Putamen (tissue), 1 donor: ENCODE measurements at regions not wholly inside any gene's neighbourhood (a gene's known extent, or its start where the extent isn't known, plus 50 kb on each side); places are given as distances from the start of the nearest gene placed in this dataset.

Source experiments
- DNase-seq: peaks from one replicate; pipeline ENCODE4 v3.0.0-alpha.2; 2016; ENCODE audit warnings: low spot score

DNA sequence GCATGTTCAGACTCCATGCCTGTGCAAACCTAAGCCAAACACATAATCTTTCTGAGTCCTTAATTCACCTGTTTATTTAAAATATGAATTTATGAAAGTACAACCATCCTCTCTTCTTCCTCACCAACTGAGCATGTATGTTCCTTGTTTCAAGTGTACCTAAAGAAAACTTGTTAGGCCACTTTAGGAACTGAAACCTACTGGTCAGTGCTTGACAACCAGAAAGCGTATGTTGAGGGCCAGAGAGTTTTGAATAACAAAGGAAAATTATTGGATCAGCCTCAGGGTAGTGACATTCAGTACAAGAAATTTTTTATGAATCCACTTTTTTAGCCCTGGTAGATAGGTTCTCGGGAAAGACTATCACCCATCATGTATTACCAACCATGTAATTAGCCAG, 847.6 kb upstream of the CELF4 start:
- DNase-seq = no peak

DNA sequence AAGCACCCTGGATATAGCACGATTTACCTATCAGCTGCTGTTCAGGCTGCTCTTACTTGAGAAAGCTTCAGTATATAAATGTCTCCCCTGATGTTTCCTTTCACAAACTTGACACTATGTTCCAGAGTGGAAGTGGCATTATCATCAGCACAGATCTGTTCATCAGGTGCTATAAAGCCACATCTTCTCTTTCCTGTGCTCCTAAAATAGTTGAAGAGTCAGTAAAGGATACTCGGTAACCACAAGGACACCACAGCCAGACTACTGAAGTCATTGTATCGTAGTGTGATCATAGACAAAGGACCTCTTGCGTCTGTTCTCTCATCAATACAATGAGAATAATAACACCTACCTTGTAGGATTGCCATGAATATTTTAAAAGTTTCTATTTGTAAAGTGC, 841.0 kb upstream of the CELF4 start:
- no peak for DNase-seq

DNA sequence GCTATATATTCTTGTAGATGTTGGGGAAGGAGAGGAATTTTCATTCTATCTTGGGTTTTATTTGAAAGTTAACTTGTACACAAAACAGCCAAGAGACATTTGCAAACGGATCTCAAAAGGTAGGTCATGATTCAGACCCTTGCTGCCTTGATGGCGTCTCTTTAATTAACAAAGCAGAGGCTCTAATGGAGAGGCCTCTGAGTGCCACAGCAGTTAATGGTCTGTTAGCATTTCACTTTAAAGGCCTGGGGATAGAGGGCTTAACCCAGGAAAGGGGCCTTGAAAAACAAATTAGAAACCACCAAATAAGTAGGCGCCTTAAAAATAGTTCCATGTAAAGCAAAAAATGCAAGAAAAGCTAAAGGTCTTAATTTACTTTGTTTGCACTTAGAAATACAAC, 836.9 kb upstream of the CELF4 start:
- no peak for DNase-seq

DNA sequence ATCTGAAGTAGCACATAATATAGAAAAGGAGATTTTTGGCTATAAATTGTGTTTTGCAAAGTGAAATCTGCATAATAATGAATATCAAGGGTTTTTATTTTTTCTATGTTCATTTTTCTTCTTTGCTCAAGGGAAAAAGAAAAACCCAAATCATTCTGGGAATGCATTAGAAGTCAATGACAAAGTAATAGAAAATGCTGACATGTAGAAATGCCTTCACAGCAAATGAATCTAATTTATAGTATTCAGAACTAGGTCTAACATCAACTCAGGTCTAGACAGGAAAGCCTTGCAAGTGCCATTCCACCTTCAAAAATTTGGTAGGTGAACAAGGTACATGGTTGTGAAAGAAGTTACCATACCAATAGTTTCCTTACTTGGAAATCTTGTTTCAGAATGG, 831.5 kb upstream of the CELF4 start:
- DNase-seq = no peak

DNA sequence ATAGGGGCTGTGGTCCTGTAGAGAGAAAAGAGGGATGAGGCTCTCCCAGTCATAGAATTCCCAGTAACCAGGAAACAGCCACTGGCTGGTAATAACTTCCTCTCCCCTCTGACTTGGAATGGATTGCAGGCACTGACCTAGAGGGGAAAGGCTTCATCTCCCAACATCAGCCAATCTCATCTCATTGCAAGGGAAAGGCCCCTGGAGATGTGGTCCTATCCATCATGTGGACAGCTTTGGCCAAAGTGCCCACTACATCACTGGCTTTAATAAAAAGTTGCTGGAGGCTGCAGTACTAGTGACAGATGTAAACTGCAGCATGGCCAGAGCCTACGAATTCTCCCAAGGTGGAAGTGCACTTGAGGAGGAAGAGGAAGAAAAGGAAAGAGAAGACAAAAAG, 820.5 kb upstream of the CELF4 start:
- no peak for DNase-seq

DNA sequence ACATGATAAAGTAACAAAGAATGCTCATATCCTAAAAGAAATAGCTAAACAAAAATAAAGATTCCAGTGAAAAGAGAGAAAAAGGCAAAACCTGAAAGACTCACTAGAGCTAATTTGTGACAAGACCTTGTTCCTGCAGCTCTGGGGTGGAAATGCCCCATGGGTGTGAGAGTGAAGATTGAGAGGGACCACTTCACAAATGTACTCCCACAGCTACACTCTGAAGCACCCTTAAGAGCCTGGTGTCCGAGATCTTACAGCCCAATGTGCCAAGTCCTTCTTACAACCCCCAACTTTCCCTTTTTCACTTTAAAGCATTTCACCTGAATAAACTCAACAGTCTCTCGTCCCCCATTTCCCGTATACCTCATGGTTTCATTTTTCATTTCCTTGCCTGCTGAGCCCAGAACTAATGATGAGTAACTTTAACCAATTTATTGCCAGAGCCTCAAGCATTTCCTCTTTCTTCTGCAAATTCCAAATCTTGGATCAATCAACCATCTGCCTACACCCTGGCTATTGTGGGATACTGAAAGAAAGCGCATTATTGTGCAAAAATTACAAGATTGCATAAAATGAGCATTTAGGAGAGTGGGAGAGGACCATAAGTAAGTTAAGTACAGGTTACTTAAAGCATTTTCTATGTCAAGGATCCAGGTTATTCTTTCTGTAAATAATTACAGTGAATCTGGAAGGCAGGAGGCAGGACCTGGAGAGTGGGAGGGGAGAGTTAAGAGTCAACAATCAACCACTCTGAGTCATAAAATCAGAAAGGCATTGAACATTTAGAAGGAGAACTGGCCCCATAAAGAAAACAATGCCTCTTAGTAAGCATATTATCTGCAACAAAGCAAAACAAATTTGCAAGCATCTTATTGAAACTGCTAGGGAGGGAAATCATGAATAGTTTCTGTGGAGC, 804.4 kb upstream of the CELF4 start:
- DNase-seq = no peak

DNA sequence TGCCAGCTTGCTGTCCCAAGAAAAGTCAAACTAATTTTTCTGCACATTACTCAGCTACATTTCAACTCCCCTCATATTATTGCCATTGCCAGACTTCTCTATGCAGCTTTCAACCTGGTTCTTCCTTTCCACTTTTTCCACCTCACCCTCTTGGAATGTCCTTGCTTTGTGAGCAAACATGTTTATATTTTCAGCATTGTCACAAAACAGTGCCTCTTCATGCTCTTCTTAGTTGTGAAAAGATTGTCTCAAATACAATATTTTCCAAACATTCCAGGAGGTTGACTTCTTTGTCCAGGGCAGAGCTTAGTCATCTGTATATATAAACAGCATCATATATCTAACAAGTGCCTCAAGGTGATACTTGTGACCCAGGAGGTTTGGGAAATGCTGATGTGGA, 803.3 kb upstream of the CELF4 start:
- DNase-seq = no peak

DNA sequence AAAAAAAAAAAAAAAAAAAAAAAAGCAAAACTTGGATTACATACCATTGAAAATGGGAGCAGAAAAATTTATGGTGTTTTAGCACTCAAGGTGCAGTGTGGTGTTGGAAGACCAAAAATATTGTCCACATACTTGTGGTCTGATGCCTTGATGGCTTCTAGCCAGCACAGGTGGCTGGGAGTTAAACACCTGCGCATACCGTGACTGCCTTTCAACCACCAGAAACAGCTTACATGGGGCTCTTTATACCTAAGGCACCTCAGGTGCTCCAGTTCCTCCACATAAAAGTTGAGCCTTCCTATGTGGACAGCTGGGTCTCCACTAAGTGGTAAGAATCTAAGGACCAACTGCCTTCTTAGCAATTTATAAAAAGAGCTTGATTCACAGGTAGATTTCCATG, 802.6 kb upstream of the CELF4 start:
- no peak for DNase-seq

DNA sequence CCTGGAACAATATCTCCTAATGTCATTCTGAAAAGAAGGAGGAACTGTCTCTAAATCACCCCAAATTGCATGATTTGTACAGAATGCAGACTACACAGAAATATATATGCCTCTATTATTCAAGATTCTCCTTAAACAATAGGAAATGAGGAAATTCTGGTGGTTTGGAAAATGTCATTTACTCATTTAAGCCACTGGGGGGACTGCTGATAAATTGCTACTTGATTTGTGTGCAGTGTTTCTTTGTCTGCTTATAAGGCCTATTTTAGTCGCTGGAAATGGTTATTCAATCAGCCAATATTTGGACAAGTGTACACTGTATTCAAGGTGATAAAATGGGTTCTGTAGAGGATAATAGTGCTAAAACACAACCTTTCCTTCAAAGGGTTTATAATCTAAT, 801.9 kb upstream of the CELF4 start:
- no peak for DNase-seq

DNA sequence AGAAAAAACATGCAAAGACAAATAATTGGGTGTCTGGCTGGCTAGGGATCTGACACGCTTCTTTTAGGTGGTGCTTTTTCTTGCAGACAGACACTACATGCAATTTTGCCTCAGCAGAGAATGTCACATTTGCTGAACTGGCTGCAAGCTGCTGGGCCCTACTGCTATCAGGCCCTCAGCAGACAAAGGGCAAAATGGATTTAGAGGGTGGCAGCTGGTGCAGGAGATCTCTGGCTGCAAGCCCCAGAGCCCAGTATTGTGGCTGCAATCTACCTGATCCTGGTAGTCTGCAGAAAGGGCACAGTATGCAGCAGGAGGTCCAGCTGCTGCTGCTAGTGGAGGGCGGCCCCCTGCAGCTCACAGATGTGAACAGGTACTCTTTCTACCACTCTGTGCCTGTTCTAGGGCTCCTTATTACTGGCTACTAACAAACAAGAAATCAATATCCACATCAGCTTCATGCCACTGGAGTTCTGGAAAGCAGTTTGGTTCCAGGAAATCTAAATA, 796.7 kb upstream of the CELF4 start:
- DNase-seq = no peak

DNA sequence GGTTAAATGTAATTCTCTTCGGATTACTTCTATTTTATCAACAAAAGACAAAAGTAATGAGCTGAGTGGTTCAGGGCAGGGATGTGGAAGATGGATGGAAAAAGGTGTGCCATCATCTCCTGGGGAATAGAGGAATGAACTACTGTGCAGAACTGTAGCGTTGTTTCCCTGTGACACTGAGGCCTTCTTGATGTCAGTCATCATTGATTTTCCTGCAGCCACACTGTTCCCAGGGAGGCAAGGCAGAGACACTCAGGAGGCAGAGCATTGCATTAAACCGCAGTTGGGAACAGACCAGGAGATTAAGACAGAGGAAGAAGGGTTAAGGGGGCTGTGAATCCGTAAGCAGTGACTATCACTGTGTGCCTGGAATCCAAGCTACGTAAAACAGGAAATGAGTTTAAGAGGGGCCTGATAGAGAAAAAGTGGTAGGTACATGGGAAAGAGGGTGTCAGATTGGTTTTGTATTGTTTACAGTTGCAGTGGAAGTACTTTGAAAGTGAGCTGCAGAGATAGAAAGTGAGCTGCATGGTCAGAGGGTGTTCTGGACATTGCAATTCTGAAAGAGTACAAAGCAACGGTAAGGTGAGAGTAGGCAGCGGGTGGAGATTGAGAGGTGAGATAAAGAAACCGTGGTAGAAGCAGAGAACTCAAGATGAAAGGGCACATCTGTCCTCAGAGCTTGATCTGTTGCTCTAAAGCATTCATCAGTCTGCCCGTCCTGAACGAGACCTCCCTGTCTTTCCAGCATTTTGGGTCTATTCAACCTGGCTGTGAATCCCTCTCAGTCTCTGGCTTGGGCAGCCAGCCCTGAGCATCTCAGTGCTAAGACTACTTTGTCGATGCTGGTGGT, 793.4 kb upstream of the CELF4 start:
- DNase-seq = no peak

DNA sequence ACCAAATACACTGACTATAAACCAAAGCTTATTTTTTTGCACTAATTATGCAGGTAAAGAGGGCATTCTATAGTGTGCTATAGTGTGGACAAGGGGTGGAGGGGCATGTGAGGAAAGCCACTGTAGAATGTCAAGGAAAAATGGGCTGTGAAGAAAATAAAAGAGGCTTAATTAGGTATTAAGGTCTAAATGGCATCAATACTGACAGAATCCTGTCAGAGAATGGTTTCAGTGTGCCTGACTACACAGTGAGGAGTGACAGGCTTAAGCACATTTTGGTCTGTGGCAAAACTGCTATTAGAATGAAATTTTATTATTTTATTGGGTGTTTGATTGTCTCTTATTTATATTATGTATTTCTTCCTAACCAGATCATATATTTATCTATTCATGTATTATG, 787.6 kb upstream of the CELF4 start:
- no peak for DNase-seq

DNA sequence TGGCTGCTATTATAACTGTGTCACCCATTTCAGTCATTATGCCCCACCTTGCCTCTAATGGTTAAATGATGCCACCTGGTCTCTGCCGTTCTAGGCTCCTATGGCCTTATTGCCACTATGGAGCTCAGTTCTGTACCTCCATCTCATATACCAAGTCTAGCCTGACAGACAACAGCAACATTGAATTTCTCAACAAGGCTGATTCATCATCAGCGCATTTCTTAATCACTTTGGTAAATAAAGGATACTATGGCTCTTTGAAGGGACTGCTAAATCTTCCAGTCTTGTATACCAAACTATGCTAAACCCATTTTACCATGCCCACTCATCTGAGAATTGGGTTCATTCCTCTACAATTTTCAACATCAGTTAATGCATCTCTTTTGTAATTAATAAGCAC, 784.5 kb upstream of the CELF4 start:
- no peak for DNase-seq

DNA sequence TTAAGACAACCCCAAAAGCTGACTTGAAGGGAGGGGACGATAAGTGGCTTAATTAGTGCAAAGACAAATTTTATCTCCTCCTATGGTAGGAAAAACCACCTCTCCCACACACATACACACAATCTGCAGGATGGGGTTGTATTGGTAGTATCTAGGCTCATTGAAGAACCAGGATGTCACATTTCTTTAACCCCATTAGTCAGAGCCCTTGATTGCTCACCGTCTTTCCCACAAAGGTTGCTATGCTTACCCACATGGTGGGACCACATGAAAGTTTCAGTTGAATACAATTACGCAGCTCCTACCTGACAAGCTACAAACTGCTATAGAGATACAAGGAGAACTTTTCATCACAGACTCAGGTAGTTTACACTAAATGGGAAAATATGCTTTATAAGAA, 765.0 kb upstream of the CELF4 start:
- no peak for DNase-seq

DNA sequence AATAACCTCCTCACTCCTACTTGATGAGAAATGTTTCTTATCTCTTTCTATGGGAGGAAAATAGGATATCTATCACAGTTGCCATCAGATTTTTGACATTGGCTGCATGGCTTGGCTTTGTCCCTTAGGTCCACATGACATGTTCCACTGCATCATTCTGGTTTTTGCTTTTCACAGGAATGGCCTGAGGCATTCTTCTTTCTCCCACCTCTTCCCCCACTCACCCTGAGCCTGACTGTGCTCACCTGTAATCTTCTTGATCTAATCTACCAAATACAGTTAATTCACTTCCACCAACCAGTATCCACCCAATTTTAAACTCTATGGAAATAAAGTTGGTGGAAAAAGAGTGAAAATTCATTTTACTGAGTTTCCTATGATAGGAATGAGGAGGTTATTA, 763.5 kb upstream of the CELF4 start:
- no peak for DNase-seq

DNA sequence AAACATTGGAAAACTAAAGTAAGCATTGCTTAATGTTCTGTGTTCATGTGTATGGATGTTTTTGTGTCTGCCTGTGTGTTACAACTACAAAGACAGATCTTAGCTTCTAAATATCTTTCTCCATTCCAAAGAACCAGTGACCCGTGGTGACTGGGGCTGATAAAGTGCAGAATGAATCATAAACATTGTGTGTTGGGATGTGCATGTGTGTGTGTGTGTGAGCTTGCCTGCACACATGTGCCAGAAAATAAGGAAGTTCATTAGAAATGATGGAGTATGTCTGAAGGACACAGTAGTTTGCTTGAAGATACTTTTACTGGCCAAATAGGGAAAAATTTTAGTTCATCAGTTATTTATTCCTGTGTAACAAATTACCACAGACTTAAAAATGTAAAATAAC, 756.6 kb upstream of the CELF4 start:
- DNase-seq = no peak

DNA sequence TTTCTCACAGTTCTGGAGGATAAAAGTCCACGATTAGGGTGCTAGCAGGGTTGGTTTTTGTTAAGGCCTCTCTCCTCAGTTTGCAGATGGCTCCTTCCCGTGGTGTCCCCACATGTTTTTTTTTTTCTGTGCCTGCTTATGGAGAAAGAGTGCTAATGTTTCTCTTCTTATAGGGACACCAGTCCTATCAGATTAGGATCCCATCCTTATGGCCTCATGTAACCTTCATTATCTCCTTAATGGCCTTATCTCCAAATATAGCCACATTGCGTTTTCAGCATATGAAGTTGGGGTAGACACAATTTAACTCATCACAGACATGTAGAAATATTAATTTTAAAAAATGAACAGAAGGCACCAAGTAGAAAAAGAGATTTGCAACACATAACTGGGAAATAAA, 755.7 kb upstream of the CELF4 start:
- DNase-seq = no peak

DNA sequence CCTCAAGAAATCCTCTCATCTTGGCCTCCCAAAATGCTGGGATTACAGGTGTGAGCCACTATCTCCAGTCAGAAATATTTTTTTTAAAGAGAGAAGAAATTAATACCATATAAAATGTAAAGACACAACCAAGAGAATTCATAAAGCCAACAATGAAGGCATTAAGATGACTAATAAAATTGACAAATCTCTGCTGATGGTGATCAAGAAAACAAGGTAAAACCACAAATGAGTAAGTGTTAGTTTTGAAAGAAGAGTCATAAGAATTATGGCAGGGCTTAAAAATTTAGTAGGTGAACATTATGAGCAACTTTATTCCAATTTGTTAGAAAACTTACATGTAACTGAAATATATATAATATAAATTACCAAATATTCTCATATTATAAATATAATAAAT, 752.8 kb upstream of the CELF4 start:
- no peak for DNase-seq

DNA sequence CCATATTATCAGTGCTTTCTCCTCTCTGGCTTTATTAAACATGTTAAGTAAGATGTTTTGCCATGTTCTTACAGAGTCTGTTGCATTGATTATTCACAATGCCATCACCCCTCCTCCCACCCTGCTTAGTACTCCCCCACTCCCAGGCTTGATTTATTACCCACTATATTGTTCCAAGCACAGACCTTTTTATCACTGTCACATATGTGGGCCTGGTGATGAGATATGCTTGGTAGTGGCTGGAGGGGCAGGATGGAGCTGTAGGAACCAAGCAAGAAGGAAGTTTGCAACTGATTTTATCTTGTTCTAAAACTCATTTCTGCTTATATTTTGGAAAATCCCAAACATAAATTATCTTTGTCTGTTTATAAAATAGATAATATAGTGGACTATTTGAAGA, 748.2 kb upstream of the CELF4 start:
- DNase-seq = no peak

DNA sequence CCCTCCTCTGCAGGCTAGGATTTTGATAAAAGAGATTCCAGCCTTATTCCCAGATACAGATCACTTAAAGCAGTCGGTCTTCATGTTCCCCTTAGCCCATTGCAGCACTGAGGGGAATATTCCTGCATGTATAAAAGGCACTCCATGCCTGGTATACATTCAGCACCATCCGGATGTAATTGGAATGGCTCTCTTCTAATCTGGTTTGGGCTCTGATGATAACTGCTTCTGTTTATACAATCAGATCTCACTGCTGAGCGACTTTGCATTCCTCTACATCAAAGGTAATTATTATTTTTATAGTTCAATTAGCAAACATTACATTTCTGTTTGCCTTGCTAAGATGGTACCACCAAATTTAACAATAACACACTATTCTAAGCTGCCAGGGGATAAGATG, 746.9 kb upstream of the CELF4 start:
- DNase-seq = no peak

DNA sequence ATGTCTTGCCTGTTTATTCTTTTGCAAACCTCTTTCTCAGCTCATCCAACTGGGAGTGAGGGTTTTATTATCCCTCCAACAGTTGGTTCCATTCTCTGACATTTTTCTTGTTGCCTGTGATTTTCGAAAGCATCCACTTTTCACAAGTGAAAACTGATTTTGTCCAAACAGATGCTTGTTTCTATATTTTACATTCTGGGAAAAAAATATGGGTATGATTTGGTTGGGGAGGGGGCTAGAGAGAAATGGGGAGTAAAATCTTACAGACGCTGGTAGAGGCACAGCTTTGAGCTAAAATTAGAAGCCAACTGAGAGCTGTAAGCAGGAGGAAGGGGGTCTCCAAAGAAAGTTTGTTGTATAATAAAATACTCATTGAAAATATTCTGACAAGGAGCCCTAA, 745.3 kb upstream of the CELF4 start:
- DNase-seq = no peak

DNA sequence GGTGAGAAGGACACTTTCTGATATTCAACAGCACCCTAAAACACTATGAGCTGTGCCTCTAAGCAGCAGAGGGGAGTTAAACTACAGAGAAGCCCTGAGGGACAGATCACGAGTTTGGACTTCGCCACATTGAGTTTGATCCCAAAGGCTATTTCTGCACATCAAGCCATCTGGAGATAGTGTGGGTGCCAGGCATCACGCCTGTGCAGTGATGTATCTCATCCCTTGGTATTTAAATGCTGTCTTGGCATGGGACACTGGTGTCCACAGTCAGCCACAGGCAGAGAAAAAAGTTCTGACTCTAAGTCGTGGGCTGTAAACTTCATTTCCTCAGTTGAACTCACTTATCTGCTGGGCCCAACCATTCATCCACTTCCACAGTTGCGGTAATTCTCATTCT, 742.3 kb upstream of the CELF4 start:
- no peak for DNase-seq

DNA sequence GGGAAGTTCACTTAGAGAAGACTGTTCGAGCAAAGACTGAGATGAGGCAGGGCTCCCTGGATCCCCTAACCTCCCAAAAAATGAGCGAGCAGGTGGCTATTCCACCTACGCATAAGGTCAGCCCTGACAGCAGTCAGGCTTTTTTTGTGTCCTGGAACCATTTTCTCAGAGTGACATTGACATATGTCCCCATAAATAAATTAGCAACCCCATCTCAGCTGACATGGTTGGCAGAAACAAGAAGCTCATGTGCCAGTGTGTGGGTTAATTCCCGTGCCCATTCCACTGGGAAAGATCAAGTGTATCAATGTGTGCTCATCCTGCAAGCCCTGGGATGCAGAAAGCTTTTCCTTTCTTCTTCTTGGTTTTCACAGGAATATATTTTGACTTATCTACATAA, 740.4 kb upstream of the CELF4 start:
- no peak for DNase-seq
